Stimulated activated CD4-positive, alpha-beta T cell treated with anti-CD3 and anti-CD28 coated beads, Interleukin-4, amount 100 ng/mL, for 4 hours (primary cell): ENCODE measurements at regions not wholly inside any gene's neighbourhood (a gene's known extent, or its start where the extent isn't known, plus 50 kb on each side); places are given as distances from the start of the nearest gene placed in this dataset.
A peak's percentile ranks its signal among the peaks of the same experiment; 100 is the strongest.

Experiments
- DNase-seq, 2 experiments: peaks; one replicate each; pipeline ENCODE4 v3.0.0-alpha.2; 2020

DNA sequence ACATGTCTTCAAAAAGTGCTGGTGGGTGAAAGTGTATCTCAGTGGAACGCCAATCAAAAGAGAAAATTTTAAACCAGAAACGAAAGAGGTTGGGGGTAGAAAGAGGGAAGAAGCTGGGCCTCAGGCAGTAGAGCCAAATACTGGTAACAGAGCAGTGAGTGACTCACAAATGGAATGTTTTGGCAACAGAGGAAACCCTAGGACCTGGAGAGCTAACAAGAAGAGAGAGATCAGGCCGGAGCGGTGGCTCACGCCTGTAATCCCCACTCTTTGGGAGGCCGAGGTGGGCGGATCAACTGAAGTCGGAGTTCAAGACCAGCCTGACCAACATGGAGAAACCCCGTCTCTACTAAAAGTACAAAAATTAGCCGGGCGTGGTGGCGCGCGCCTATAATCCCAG is 450.8 kb upstream of the NAALADL2 start:
- no peak for DNase-seq

DNA sequence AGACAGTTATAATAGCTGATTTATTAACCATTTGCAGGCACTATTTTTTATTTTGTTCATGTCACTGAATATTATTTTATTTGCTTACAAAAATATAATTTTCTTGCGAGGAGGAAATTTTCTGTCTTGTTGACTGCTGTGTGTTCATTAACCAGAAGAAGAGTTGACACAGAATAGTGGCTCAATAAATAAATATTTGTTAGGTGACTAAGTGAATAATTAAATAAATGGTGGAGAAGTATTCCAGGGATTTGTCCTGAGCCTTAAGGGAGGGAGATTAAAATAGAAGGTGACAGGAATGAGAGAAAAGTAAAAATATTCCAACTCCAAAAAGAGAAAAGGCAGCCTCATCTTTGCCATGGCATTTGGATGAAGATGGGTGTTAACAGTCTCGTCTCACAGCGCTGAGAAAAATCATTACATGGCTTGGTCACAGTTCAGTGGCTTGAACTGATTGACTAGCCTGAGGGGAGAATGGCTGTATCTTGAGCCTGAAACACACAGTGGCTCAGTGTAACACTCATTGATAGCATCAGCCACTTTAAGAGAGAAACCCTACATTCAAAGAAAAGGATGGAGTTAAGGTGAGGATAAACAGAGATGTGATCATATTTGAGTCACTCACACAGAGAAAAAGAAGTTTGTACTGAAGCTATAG is 449.9 kb upstream of the NAALADL2 start:
- DNase-seq = no peak

GRCh38 chr3:174413062-174413912 is 445.8 kb upstream of the NAALADL2 start:
- no peak for DNase-seq

DNA sequence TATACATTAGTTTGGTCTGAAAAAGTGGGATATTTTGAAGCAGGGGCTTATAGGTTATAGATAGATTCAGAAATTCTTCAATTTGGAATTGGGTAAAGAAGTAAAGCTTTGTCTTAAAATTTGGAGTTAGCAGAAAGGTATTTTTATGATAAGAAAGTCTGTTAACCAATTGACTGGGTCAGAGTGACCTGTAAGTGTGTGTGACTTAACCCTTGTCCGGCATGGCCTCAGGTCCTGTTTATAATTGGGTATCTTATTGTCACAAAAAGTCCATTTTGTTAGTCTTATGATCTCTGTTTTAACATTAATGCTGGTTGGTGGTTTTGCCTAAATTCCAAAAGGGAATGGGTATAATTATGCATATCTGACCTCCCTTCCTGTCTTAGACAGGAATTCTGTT is 444.2 kb upstream of the NAALADL2 start:
- DNase-seq = no peak

- DNase-seq = no peak
Measured at GRCh38 chr3:174417573-174417972, 441.6 kb upstream of the NAALADL2 start.

- no peak for DNase-seq
Measured at GRCh38 chr3:174419216-174419615, 439.9 kb upstream of the NAALADL2 start.

DNA sequence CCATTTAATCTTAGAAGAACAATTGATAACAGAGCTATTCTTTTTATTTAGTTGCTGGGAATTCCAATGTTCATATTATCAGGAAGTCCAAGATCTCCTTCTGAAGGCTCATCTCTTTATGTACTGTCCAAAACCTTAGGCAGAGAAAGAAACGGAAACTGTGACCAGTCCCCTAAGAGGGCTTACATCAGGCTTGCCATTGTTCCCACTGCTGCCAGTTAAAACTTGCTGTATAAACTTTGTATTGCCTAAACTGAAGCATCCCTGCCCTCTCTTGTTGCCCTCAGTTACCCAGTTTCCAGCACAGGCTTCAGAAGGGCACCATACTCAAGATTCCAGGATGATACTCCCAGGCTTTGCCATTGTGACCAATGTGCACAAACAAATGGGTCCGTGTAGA is 435.2 kb upstream of the NAALADL2 start:
- no peak for DNase-seq

- no peak for DNase-seq
Measured at GRCh38 chr3:174424656-174425055, 434.5 kb upstream of the NAALADL2 start.

GRCh38 chr3:174425422-174425821 is 433.7 kb upstream of the NAALADL2 start:
- DNase-seq = no peak

- no peak for DNase-seq
Measured at GRCh38 chr3:174430986-174431385, 428.1 kb upstream of the NAALADL2 start.

DNA sequence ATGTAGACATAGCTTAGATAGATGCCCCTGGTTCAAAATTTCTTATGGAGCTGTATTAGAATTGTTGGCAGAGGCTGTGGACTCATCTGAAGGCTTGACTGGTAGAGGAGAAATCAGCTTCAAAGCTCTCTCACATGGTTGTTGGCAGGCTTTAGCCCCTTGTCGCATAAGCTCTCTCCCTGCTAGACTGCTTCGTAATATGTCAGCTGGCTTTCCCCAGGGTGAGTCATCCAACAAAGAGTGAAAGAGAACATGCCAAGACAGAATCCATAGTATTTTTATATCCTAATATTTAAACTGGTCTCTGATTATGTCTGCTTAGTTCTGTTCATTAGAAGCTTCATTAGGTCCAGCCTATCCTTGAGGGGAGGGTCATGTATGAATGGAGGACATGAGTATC is 427.4 kb upstream of the NAALADL2 start:
- DNase-seq = no peak

DNA sequence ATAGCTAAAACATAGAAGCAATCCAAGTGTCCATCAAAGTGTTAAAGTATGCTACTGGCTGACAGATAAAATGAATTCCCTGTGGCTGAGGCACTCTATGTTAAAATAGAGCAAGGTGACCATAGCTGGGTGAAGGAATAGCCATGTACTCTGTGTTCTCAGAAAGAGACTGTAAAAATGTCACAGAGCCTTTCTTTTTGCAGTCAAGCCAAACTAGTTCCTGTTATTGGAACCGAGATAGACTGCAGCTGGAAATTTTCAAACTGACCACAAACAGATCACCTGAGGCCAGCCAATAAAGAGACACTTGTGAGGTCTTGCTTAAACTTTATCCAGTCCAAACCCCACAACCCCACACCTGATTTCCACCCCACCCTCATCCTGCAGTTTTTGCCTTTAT is 422.8 kb upstream of the NAALADL2 start:
- DNase-seq = no peak

- no peak for DNase-seq
Measured at GRCh38 chr3:174438501-174439145, 420.5 kb upstream of the NAALADL2 start.

GRCh38 chr3:174439331-174440252 is 419.5 kb upstream of the NAALADL2 start:
- DNase-seq = no peak

GRCh38 chr3:174440253-174440701 is 418.9 kb upstream of the NAALADL2 start:
- no peak for DNase-seq

GRCh38 chr3:174440741-174441587 is 418.2 kb upstream of the NAALADL2 start:
- DNase-seq = peak; percentile 32 to 46

GRCh38 chr3:174441588-174442301 is 417.4 kb upstream of the NAALADL2 start:
- no peak for DNase-seq

- no peak for DNase-seq
Measured at GRCh38 chr3:174442302-174442682, 416.8 kb upstream of the NAALADL2 start.

DNA sequence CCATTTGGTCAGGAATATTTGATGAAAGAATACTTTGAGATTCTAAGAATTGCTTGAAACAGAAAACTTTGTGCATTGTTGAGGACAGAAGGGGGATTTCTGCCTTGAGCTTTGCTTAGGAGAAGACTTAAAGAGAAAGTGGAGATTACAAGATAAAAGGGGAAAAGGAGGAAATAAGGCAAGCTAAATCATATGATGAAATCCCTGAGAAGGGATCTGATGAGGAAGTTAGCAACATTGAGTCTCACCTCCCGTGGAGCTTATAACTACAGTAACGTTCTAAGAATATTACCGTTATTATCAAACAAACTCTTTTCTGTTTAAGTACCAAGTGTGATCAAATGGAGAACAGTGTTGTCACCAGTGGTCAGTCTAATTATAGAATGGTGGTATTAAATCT is 414.7 kb upstream of the NAALADL2 start:
- DNase-seq = no peak

DNA sequence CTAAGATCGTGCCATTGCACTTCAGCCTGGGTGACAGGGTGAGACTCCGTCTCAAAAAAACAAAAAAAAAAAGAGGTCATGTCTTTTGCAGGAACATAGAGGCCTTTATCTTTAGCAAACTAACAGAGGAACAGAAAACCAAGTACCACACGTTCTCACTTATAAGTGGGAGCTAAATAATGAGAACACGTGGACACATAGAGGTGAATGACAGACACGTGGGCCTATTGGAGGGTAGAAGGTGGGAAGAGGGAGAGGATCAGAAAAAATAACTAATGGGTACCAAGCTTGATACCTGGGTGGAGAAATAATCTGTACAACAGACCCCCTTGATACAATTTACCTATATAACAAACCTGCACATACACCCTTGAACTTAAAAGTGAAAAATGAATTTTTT is 401.4 kb upstream of the NAALADL2 start:
- no peak for DNase-seq

GRCh38 chr3:174460831-174461230 is 398.3 kb upstream of the NAALADL2 start:
- no peak for DNase-seq
